ENCODE measurements at regions not wholly inside any gene's neighbourhood (a gene's known extent, or its start where the extent isn't known, plus 50 kb on each side); places are given as distances from the start of the nearest gene placed in this dataset.

DNA sequence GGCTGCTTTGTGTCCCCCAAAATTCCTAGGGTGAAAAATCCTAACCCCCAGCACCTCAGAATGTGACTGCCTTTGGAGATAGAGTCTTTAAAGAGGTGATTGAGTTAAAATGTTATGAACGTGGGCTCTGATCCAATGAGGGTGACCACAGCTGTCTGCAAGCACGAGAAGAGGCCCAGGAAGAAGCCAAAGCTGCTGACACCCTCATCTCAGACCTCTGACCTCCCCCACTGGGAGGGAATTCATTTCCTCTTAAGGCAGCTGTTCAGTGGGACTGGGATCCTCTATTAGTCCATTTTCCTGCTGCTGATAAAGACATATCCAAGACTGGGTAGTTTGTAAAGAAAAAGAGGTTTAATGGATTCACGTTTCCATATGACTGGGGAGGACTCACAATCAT, 544.4 kb downstream of the DCDC2C start:
- Histone ChIP-seq H3K27ac (replicated peaks) (no peak overlapping the region), H3K36me3 (no peaks in the 10 kb centered on the region), H3K9me3 (replicated peaks) (no peaks in the 10 kb centered on the region), H3K4me1 (no peaks in the 10 kb centered on the region), H3K4me3 (no peak overlapping the region), H3K27me3 (ENCODE audit: low read depth) (no peaks in the 10 kb centered on the region)
- intact Hi-C loops (cut with micrococcal nuclease) = no loop called here
- TF ChIP-seq, protein P1, sequence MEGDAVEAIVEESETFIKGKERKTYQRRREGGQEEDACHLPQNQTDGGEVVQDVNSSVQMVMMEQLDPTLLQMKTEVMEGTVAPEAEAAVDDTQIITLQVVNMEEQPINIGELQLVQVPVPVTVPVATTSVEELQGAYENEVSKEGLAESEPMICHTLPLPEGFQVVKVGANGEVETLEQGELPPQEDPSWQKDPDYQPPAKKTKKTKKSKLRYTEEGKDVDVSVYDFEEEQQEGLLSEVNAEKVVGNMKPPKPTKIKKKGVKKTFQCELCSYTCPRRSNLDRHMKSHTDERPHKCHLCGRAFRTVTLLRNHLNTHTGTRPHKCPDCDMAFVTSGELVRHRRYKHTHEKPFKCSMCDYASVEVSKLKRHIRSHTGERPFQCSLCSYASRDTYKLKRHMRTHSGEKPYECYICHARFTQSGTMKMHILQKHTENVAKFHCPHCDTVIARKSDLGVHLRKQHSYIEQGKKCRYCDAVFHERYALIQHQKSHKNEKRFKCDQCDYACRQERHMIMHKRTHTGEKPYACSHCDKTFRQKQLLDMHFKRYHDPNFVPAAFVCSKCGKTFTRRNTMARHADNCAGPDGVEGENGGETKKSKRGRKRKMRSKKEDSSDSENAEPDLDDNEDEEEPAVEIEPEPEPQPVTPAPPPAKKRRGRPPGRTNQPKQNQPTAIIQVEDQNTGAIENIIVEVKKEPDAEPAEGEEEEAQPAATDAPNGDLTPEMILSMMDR (IDR thresholded peaks at IDR 0.05; ENCODE audit: borderline replicate concordance) = no peak
- no peak for DNase-seq

DNA sequence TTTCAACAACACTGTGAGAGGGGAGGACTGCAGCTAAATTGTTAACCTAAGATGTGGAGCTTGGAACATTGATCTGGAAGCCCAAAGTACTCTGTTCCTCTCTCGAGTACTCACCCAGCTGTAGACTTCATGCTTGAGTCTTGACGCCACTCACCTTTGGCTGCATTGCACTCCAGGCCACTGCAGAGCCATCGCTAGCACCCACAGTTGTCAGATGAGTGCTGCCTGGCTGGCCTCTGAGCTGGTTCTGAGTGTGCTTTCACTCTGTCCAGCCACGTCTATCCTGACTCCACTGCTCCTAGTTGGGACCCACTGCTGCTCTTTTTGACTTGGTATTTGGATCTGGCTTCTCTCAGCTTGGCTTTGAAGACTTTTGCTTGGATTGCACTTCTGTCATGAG, 552.1 kb downstream of the DCDC2C start:
- no peaks in the 10 kb centered on the region for H3K4me1 ChIP-seq
- no peak overlapping the region for H3K4me3 ChIP-seq
- H3K27ac ChIP-seq (replicated peaks) = no peak overlapping the region
- H3K9me3 ChIP-seq (replicated peaks) = no peaks in the 10 kb centered on the region
- H3K36me3 ChIP-seq = no peaks in the 10 kb centered on the region
- TF ChIP-seq, protein P1 (IDR thresholded peaks at IDR 0.05; ENCODE audit: borderline replicate concordance) = no peak
- no peak for DNase-seq
- H3K27me3 ChIP-seq (ENCODE audit: low read depth) = no peaks in the 10 kb centered on the region
- intact Hi-C loops (cut with micrococcal nuclease) = no loop called here

DNA sequence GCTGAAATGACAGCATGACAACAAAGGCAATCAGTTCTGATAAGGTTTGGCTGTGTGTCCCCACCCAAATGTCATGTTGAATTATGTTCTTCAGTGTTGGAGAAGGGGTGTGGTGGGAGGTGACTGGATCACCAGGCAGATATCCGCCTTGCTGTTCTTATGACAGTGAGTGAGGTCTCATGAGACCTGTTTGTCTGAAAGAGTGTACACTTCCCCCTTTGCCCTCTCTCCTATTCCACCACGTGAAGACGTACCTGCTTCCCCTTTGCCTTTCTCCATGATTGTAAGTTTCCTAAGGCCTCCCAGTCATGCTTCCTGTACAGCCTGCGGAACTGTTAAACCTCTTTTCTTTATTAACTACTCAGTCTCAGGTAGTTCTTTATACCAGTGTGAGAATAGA, 553.0 kb downstream of the DCDC2C start:
- no peak for DNase-seq
- intact Hi-C loops (cut with micrococcal nuclease) = no loop called here
- Histone ChIP-seq H3K36me3 (no peaks in the 10 kb centered on the region), H3K4me1 (no peaks in the 10 kb centered on the region), H3K9me3 (replicated peaks) (no peaks in the 10 kb centered on the region), H3K4me3 (no peak overlapping the region), H3K27ac (replicated peaks) (no peak overlapping the region), H3K27me3 (ENCODE audit: low read depth) (no peaks in the 10 kb centered on the region)
- TF ChIP-seq, protein P1 (IDR thresholded peaks at IDR 0.05; ENCODE audit: borderline replicate concordance) = no peak

DNA sequence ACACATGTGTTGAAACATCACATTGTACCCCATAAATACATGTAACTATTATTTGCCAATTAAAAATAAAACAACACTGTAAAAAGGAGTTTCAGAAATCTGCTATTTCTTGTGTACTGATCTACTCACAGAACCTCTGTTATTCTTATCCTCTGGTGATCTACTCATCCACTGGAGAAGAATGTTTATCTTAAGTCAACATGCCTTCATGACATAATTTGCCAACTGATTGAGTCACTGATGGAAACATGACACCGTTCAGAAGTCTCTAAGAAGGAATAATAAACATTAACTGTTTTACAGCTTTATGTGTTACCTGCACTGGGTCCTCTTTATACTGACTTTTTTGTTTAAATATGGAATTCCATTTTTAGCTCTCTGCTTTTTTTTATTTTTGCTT, 555.2 kb downstream of the DCDC2C start:
- no peaks in the 10 kb centered on the region for H3K4me1 ChIP-seq
- H3K4me3 ChIP-seq = no peak overlapping the region
- intact Hi-C loops (cut with micrococcal nuclease) = no loop called here
- peaks cover 11% of the 10 kb centered on the region for H3K27me3 ChIP-seq (ENCODE audit: low read depth)
- H3K36me3 ChIP-seq = no peaks in the 10 kb centered on the region
- no peak overlapping the region for H3K27ac ChIP-seq (replicated peaks)
- no peaks in the 10 kb centered on the region for H3K9me3 ChIP-seq (replicated peaks)
- DNase-seq = no peak
- TF ChIP-seq, protein P1 (IDR thresholded peaks at IDR 0.05; ENCODE audit: borderline replicate concordance) = no peak

DNA sequence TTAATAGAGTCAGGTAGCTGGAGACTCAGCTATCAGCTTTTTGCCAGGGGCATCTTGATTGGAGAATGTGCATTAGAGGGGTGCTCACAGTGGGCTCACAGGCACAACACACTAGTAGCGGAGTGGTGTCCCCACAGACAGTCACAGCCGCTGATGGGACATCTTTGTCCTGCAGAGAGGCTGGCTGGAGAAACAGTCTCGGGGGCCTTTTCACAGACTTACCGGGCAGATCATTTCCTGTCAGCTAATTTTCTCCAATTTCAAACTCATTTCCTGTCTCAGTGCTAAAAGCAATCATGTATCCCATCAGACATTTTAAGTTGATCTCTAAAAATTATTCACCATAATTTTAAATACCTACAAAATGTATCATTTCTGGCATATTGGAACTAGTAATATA, 562.6 kb downstream of the DCDC2C start:
- DNase-seq = no peak
- intact Hi-C loops (cut with micrococcal nuclease) = no loop called here
- Histone ChIP-seq H3K4me3 (no peak overlapping the region), H3K4me1 (no peaks in the 10 kb centered on the region), H3K27ac (replicated peaks) (no peak overlapping the region), H3K27me3 (ENCODE audit: low read depth) (peaks cover 20% of the 10 kb centered on the region), H3K9me3 (replicated peaks) (no peaks in the 10 kb centered on the region), H3K36me3 (no peaks in the 10 kb centered on the region)
- TF ChIP-seq, protein P1 (IDR thresholded peaks at IDR 0.05; ENCODE audit: borderline replicate concordance) = no peak

DNA sequence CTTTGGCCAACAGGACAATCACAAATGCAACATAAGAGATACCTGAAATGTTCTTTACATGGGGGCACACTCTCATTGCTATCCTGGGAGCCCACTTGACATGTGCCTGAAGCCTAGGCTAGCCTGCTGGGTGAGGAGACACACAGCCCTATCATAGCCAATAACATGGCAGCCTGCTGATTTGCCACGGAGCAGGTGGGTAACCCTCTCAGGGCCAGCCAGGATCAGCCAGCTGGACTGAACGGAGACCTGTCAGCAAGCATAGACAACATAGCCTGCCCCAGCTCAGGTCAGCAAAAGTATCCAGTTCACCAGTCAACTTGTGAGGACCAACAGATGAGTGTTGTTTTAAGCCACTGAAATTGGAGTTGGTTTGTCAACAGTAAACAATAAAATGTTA, 566.5 kb downstream of the DCDC2C start:
- Histone ChIP-seq H3K36me3 (no peaks in the 10 kb centered on the region), H3K27ac (replicated peaks) (no peak overlapping the region), H3K9me3 (replicated peaks) (no peaks in the 10 kb centered on the region), H3K27me3 (ENCODE audit: low read depth) (peaks cover 8% of the 10 kb centered on the region), H3K4me1 (no peaks in the 10 kb centered on the region), H3K4me3 (no peak overlapping the region)
- no peak for DNase-seq
- intact Hi-C loops (cut with micrococcal nuclease) = no loop called here
- TF ChIP-seq, protein P1 (IDR thresholded peaks at IDR 0.05; ENCODE audit: borderline replicate concordance) = no peak

Measured in left ventricle myocardium inferior (tissue), 1 donor.